HUES48 (cell line): ENCODE measurements at regions not wholly inside any gene's neighbourhood (a gene's known extent, or its start where the extent isn't known, plus 50 kb on each side); places are given as distances from the start of the nearest gene placed in this dataset.

Experiments used
- H3K27ac ChIP-seq: one replicate; pipeline ENCODE4 v1.7.0; 2013; ENCODE audit warnings: low read depth, low read length, inconsistent platforms
- H3K27me3 ChIP-seq: 2 replicates; pipeline ENCODE4 v1.6.1; 2013; ENCODE audit warnings: mild to moderate bottlenecking, low read length; ENCODE audit not compliant: control insufficient read depth, insufficient read depth
- H3K36me3 ChIP-seq: 2 replicates; pipeline ENCODE4 v1.6.1; 2013; ENCODE audit warnings: low read length; ENCODE audit not compliant: control insufficient read depth, insufficient read depth
- H3K4me1 ChIP-seq: 2 replicates; pipeline ENCODE4 v1.6.1; 2013; ENCODE audit warnings: mild to moderate bottlenecking, low read length; ENCODE audit not compliant: control insufficient read depth, insufficient read depth
- H3K4me3 ChIP-seq: 2 replicates; pipeline ENCODE4 v1.5.1; 2013; ENCODE audit warnings: mild to moderate bottlenecking, low read depth, low read length
- H3K9ac ChIP-seq: 2 replicates; pipeline ENCODE4 v1.6.1; 2013; ENCODE audit warnings: mild to moderate bottlenecking, low read depth, low read length, moderate library complexity
- H3K9me3 ChIP-seq: 2 replicates; pipeline ENCODE4 v1.6.1; 2013; ENCODE audit warnings: low read length; ENCODE audit not compliant: control insufficient read depth, insufficient read depth

- no peak overlapping the region for H3K4me3 ChIP-seq
- H3K9ac ChIP-seq: no peak overlapping the region
- H3K27me3 ChIP-seq: no peaks in the 10 kb centered on the region
- no peaks in the 10 kb centered on the region for H3K9me3 ChIP-seq
- peaks cover 9% of the 10 kb centered on the region; the same call in 1 of the 2 replicates for H3K4me1 ChIP-seq
- no peaks in the 10 kb centered on the region for H3K36me3 ChIP-seq
- no peak overlapping the region for H3K27ac ChIP-seq
These were observed 370.2 kb downstream of the GRIA2 start for GRCh38 chr4:157590679-157591078.

- H3K27ac ChIP-seq: no peak overlapping the region
- H3K9me3 ChIP-seq: no peaks in the 10 kb centered on the region
- no peak overlapping the region for H3K9ac ChIP-seq
- 0 out of 2 replicates have a peak, but pooled peaks cover 4% of the 10 kb centered on the region for H3K4me1 ChIP-seq
- H3K4me3 ChIP-seq: no peak overlapping the region
- no peaks in the 10 kb centered on the region for H3K36me3 ChIP-seq
- H3K27me3 ChIP-seq: no peaks in the 10 kb centered on the region
These were observed 367.3 kb downstream of the GRIA2 start for GRCh38 chr4:157587681-157588423.

- no peaks in the 10 kb centered on the region for H3K9me3 ChIP-seq
- no peaks in the 10 kb centered on the region for H3K36me3 ChIP-seq
- H3K27ac ChIP-seq: no peak overlapping the region
- no peak overlapping the region for H3K9ac ChIP-seq
- H3K27me3 ChIP-seq: no peaks in the 10 kb centered on the region
- H3K4me3 ChIP-seq: no peak overlapping the region
- H3K4me1 ChIP-seq: no peaks in the 10 kb centered on the region
These were observed 361.6 kb downstream of the GRIA2 start for GRCh38 chr4:157582141-157582540.

DNA sequence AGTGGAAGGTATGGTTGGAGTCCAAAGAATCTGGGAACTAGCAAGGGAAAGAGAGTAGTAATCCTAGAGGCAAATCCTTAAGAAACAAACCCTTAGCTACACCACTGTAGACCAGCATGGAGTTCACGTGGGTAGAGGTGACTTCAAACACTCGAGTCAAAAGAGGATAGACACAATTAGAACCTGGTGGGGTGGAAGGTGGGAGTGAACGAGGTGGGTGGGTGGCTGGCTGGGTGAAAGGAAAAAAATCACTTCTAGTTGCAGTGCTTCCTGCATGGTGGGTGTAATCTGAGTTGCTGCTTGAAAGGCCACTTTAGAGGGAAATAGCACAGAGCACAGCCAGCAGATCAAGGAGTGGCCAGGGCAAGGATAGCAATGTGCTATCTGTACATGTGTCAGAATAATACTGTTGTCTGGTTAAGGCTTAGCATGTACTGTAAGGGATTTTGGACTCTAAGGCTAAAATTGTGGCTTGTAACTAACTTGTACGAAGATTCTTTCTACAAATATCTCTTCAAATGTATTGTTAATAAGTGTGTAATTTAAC, 356.2 kb downstream of the GRIA2 start:
- H3K36me3 ChIP-seq: no peaks in the 10 kb centered on the region

DNA sequence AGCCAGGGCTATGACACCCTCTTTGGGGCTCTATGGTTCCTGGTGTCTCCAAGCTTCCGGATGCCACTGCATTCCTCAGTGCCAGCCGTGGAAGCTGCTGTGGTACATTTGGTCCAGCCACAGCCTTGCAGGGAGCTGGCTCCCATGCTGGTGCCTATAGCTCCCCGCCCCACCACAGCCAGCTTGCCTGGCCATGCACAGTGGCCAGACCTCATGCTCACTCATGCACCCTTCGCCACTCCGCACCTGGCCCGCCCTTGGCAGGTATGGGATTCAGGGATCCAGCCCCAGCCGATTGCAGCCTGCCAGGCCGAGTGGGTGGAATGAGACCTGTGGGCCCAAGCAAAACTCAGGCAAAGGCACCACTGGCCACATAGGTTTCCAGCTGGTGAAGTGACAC, 354.8 kb downstream of the GRIA2 start:
- Histone ChIP-seq H3K9ac (no peak overlapping the region), H3K27ac (no peak overlapping the region), H3K4me1 (no peaks in the 10 kb centered on the region), H3K27me3 (no peaks in the 10 kb centered on the region), H3K9me3 (0 out of 2 replicates have a peak, but pooled peaks cover 2% of the 10 kb centered on the region), H3K4me3 (no peak overlapping the region), H3K36me3 (no peaks in the 10 kb centered on the region)

More for the DNA sequence above, 356.2 kb downstream of the GRIA2 start:
- Histone ChIP-seq H3K9me3 (0 out of 2 replicates have a peak, but pooled peaks cover 2% of the 10 kb centered on the region), H3K4me3 (no peak overlapping the region), H3K27me3 (no peaks in the 10 kb centered on the region), H3K4me1 (no peaks in the 10 kb centered on the region), H3K27ac (no peak overlapping the region), H3K9ac (no peak overlapping the region)

DNA sequence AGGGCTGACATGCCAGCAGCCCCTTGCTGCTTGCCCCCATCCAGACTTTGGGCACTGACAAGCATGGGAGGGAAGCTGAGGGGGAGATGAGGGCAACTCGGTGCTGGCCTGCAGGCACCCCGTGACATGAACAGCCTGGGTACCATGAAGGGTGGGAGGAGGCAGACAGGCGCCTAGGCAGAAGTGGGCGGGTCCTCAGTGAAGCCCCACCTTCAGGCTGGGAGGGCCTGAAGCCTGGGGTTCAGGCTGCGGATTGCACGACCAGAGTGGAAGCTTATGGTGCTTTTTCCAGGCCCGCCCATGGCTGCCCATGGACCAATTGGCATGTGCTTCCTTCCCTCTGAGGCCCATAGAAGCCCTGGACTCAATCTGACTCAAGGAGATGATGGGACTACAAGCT, 354.1 kb downstream of the GRIA2 start:
- no peaks in the 10 kb centered on the region for H3K27me3 ChIP-seq
- 0 out of 2 replicates have a peak, but pooled peaks cover 2% of the 10 kb centered on the region for H3K9me3 ChIP-seq
- no peak overlapping the region for H3K4me3 ChIP-seq
- no peaks in the 10 kb centered on the region for H3K4me1 ChIP-seq
- H3K27ac ChIP-seq: no peak overlapping the region
- no peak overlapping the region for H3K9ac ChIP-seq
- H3K36me3 ChIP-seq: no peaks in the 10 kb centered on the region

DNA sequence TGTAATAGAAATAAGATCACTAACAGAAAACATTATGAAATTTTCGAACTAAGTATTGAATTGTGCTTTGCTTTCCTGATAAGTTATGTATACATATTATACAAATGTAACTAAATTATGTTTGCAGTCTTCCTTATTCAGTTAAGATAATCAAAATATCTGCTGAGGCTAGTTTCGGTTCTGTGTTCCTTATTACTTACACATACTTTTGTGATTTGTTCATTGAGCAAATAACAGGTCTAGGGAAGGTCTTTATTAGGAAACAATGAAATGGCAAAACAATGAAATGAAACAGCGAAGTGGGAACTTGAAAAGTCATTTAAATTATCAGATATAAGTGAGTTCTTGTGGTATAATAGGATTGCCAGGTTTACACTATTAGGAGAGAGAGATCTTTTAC, 352.4 kb downstream of the GRIA2 start:
- 0 out of 2 replicates have a peak, but pooled peaks cover 2% of the 10 kb centered on the region for H3K9me3 ChIP-seq
- no peak overlapping the region for H3K27ac ChIP-seq
- H3K36me3 ChIP-seq: no peaks in the 10 kb centered on the region
- no peak overlapping the region for H3K9ac ChIP-seq
- H3K4me3 ChIP-seq: no peak overlapping the region
- no peaks in the 10 kb centered on the region for H3K27me3 ChIP-seq
- no peaks in the 10 kb centered on the region for H3K4me1 ChIP-seq

DNA sequence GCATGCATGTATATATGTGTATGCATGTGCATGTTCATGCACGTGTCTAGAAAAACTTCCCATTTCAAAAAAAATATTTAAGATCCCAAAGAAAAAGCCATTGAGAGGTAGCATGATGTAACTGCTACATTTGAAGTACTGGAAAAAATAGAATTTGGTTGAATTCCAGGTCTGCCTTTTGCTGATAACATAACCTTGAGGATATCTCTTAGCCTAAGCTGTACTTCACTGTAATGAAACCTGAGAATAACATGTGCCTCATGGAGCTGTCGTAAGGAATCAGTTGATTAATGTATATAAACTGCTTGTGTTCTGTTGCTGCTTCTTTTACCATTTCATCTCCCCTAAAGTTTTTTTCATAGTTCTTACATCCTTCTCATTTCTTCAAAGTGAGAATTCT, 351.8 kb downstream of the GRIA2 start:
- no peak overlapping the region for H3K27ac ChIP-seq
- no peak overlapping the region for H3K4me3 ChIP-seq
- no peaks in the 10 kb centered on the region for H3K27me3 ChIP-seq
- no peaks in the 10 kb centered on the region for H3K4me1 ChIP-seq
- H3K36me3 ChIP-seq: no peaks in the 10 kb centered on the region
- H3K9me3 ChIP-seq: 0 out of 2 replicates have a peak, but pooled peaks cover 2% of the 10 kb centered on the region
- no peak overlapping the region for H3K9ac ChIP-seq

DNA sequence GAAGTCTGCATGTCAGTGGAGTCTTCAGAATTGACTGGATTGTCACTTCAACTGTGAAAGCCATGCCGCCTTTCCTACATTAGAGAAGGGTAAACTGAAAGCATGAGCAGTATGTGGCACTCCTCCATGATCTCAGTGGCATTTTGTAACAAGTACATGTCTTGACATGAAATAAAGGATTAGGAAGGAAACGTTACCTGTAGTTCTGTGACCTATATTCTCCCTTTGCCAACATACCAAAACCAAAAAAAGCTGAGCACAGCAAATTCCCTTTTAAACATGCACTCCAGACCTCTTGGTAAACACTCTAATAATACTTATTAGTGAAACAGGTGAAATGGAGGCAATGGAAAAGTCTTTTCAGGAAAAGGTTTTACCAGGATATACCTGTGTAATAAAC, 344.2 kb downstream of the GRIA2 start:
- Histone ChIP-seq H3K4me1 (no peaks in the 10 kb centered on the region), H3K9ac (no peak overlapping the region), H3K9me3 (no peaks in the 10 kb centered on the region), H3K27me3 (no peaks in the 10 kb centered on the region), H3K27ac (no peak overlapping the region), H3K36me3 (no peaks in the 10 kb centered on the region), H3K4me3 (no peak overlapping the region)

- Histone ChIP-seq H3K9me3 (no peaks in the 10 kb centered on the region), H3K27me3 (no peaks in the 10 kb centered on the region), H3K9ac (no peak overlapping the region), H3K36me3 (no peaks in the 10 kb centered on the region), H3K4me1 (no peaks in the 10 kb centered on the region), H3K4me3 (no peak overlapping the region), H3K27ac (no peak overlapping the region)
These were observed 343.7 kb downstream of the GRIA2 start for GRCh38 chr4:157564218-157564617.

DNA sequence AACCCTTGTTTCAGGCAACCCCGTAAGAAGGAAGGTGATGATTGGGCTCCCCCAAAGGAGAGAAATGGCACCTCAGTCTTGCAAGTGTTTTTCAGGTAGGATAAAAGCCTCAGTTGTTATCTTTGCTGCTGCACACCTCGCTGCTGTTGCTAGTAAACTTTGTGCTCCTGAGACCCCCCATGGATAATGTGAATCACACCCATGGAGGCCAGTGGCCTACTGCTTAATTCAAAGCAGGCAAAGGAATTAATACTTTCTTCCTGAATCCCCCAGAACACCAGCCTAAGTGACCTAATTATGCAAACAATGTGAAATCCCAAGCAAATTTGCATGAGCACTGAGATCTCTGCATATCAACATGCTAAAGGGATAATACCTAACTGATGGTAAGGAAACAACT, 337.5 kb downstream of the GRIA2 start:
- no peaks in the 10 kb centered on the region for H3K36me3 ChIP-seq
- H3K9me3 ChIP-seq: no peaks in the 10 kb centered on the region
- no peaks in the 10 kb centered on the region for H3K27me3 ChIP-seq
- H3K9ac ChIP-seq: no peak overlapping the region
- no peak overlapping the region for H3K4me3 ChIP-seq
- H3K4me1 ChIP-seq: peaks cover 15% of the 10 kb centered on the region
- H3K27ac ChIP-seq: peak overlapping the region; percentile 27
